B cell (primary cell): ENCODE measurements at regions not wholly inside any gene's neighbourhood (a gene's known extent, or its start where the extent isn't known, plus 50 kb on each side); places are given as distances from the start of the nearest gene placed in this dataset.

Experiments used
- ATAC-seq: fragments of 200-7000 bp; cut with Tn5 transposase; one replicate; pipeline ENCODE4 v1.10.0; 2021; ENCODE audit warnings: low read depth, mild to moderate bottlenecking, moderate number of reproducible peaks, moderate library complexity
- CTCF ChIA-PET: fragments of 350-600 bp; sonication (Branson Sonifier 250); formaldehyde crosslinking; loops from one replicate; lab custom pipeline; 2021; ENCODE audit warnings: antibody characterized with exemption, inconsistent platforms; lab: Charles Lee
- POLR2A ChIA-PET: fragments of 350-600 bp; sonication (Branson Sonifier 250); formaldehyde crosslinking; loops from one replicate; lab custom pipeline; 2021; ENCODE audit warnings: antibody characterized with exemption; lab: Charles Lee
- DNase-seq: peaks from one replicate; pipeline ENCODE4 v3.0.0; 2013
- H2AFZ ChIP-seq: 2 replicates; pipeline ENCODE4 v1.6.1; 2012; ENCODE audit warnings: mild to moderate bottlenecking, low read depth, low read length; ENCODE audit not compliant: insufficient read depth, poor library complexity, severe bottlenecking
- H3K27ac ChIP-seq, 2 donors: 1 replicate in 1 of 2; 2 replicates in 1 of 2; pipeline ENCODE4 v1.5.1; 2012 to 2013; ENCODE audit warnings: low read length in 2 of 2, mild to moderate bottlenecking in 2 of 2, moderate library complexity in 1 of 2
- H3K27me3 ChIP-seq, 4 experiments: fragments of 200-600 bp in 1 of 4; sonication (generic) in 1 of 4; replicated peaks in 1 of 4; 1 replicate in 2 of 4; 2 replicates in 2 of 4; pipeline versions ENCODE4 v1.6.1 to v1.7.0; 2013 to 2016; ENCODE audit warnings: low read length in 3 of 4, mild to moderate bottlenecking in 2 of 4, mixed read lengths in 1 of 4, moderate library complexity in 1 of 4; ENCODE audit not compliant: insufficient read depth in 4 of 4, control insufficient read depth in 3 of 4; ENCODE audit errors: control extremely low read depth in 1 of 4
- H3K36me3 ChIP-seq, 2 experiments: replicated peaks in 1 of 2; 1 replicate in 1 of 2; 2 replicates in 1 of 2; pipeline versions ENCODE4 v1.6.1 to v1.7.1; 2013; ENCODE audit warnings: low read length in 1 of 2; ENCODE audit not compliant: insufficient read depth in 2 of 2, control insufficient read depth in 1 of 2; ENCODE audit errors: control extremely low read depth in 1 of 2, extremely low read depth in 1 of 2
- H3K4me1 ChIP-seq, 2 donors: fragments of 200-600 bp in 1 of 2; sonication (generic) in 1 of 2; 1 replicate in 1 of 2; 2 replicates in 1 of 2; pipeline versions ENCODE4 v1.5.1 to v1.6.1; 2013 to 2017; ENCODE audit warnings: low read length in 2 of 2; ENCODE audit not compliant: control insufficient read depth in 2 of 2, insufficient read depth in 2 of 2
- H3K4me2 ChIP-seq: replicated peaks from 2 replicates; pipeline ENCODE3; 2012; ENCODE audit warnings: mild to moderate bottlenecking, low read depth, low read length; ENCODE audit not compliant: poor library complexity, severe bottlenecking
- H3K4me3 ChIP-seq, 5 experiments: fragments of 200-600 bp in 1 of 5; sonication (generic) in 1 of 5; 1 replicate in 3 of 5; 2 replicates in 2 of 5; pipeline versions ENCODE4 v1.5.1 to v1.7.0; 2011 to 2016; ENCODE audit warnings: low read length in 4 of 5, mild to moderate bottlenecking in 4 of 5, low read depth in 2 of 5, control low read depth in 1 of 5, moderate library complexity in 1 of 5; ENCODE audit not compliant: insufficient read depth in 1 of 5; ENCODE audit errors: control extremely low read depth in 1 of 5, extremely low read depth in 1 of 5
- H3K79me2 ChIP-seq: fragments of 200-600 bp; sonication (generic); one replicate; pipeline ENCODE4 v1.6.0; 2016; ENCODE audit warnings: low read length; ENCODE audit not compliant: control insufficient read depth, insufficient read depth
- H3K9ac ChIP-seq: fragments of 200-600 bp; sonication (generic); 2 replicates; pipeline ENCODE4 v1.6.1; 2017; ENCODE audit warnings: mild to moderate bottlenecking, low read length, moderate library complexity
- H3K9me3 ChIP-seq, 3 donors: one replicate each; pipeline versions ENCODE4 v1.6.1 to v1.7.1; 2013; ENCODE audit warnings: low read length in 2 of 3; ENCODE audit not compliant: control insufficient read depth in 2 of 3, insufficient read depth in 1 of 3; ENCODE audit errors: control extremely low read depth in 1 of 3
- H4K20me1 ChIP-seq: 2 replicates; pipeline ENCODE4 v1.6.0; 2012; ENCODE audit warnings: mild to moderate bottlenecking, low read length; ENCODE audit not compliant: insufficient read depth, control insufficient read depth, poor library complexity, severe bottlenecking
- H3K27ac Mint-ChIP-seq: one replicate; pipeline ENCODE4 v1.8.0; 2021; ENCODE audit warnings: mixed read lengths
- H3K27me3 Mint-ChIP-seq: one replicate; pipeline ENCODE4 v1.8.0; 2021; ENCODE audit warnings: mixed read lengths
- H3K4me1 Mint-ChIP-seq: one replicate; pipeline ENCODE4 v1.8.0; 2021; ENCODE audit warnings: mixed read lengths
- H3K4me3 Mint-ChIP-seq: one replicate; pipeline ENCODE4 v1.8.0; 2021; ENCODE audit warnings: mixed read lengths
- H3K9me3 Mint-ChIP-seq: one replicate; pipeline ENCODE4 v1.8.0; 2022; ENCODE audit warnings: mixed read lengths; ENCODE audit not compliant: insufficient read depth
- CTCF ChIP-seq: fragments of 200-600 bp; IDR thresholded peaks from one replicate; pipeline ENCODE4 v1.8.0; 2022; ENCODE audit warnings: antibody characterized with exemption, mild to moderate bottlenecking
- EZH2 ChIP-seq: IDR thresholded peaks from 2 replicates; pipeline ENCODE4 v1.6.1; 2012; ENCODE audit warnings: borderline replicate concordance, low read depth, mild to moderate bottlenecking, moderate library complexity, low read length; ENCODE audit not compliant: insufficient read depth, poor library complexity, severe bottlenecking
- WGBS: methylation state at CpG from one replicate; pipeline ENCODE4 v1.1.5; 2013; ENCODE audit warnings: missing lambda C conversion rate; ENCODE audit not compliant: insufficient coverage; 5-methylcytosine and 5-hydroxymethylcytosine counted together
- intact Hi-C: fragments of 100-400 bp; cut with micrococcal nuclease; formaldehyde crosslinking; loops from one replicate; pipeline ENCODE4 v1.10.0; 2022

DNA sequence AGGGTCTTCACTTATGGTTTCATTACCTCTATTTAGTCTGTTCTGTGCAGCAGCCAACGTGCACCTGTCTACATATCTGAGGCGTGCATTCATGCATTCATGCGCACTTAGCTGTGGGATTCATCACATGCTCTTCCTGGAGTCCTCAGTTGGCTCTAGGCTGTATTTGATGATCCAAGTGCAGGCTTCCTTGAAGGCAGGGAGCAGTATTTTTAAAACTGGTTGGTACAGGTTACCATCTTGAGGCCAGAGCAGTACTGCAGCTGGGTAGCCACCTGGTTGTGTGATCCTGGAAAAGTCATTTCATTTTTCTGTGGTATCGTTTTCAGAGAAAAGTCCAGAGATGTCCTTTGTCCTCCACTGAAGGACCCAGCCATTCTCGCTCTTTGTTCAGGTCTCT is 109.8 kb downstream of the EN1 start:
- Histone ChIP-seq H3K4me1 (no peaks in the 10 kb centered on the region), H4K20me1 (no peaks in the 10 kb centered on the region), H3K4me3 (no peak overlapping the region), H3K4me2 (no peak overlapping the region), H3K27me3 (peaks cover 0 to 4% (median 0%) of the 10 kb centered on the region in 4 experiments), H3K27ac (no peak overlapping the region), H3K9ac (no peak overlapping the region), H3K79me2 (no peaks in the 10 kb centered on the region), H2AFZ (no peak overlapping the region), H3K36me3 (no peaks in the 10 kb centered on the region), H3K9me3 (no peaks in the 10 kb centered on the region)
- 68% methylated on average over 5 of the region's 5 CpGs for WGBS
- Mint-ChIP-seq H3K27me3 (peaks cover 16% of the 10 kb centered on the region), H3K4me1 (no peaks in the 10 kb centered on the region), H3K4me3 (no peak overlapping the region), H3K9me3 (peaks cover 2% of the 10 kb centered on the region), H3K27ac (no peak overlapping the region)
- intact Hi-C loops = no loop called here
- ATAC-seq (no peak), DNase-seq (no peak)
- POLR2A ChIA-PET = no interaction called here
- CTCF ChIA-PET = no interaction called here
- TF ChIP-seq CTCF = no peak
- TF ChIP-seq EZH2 = no peak

DNA sequence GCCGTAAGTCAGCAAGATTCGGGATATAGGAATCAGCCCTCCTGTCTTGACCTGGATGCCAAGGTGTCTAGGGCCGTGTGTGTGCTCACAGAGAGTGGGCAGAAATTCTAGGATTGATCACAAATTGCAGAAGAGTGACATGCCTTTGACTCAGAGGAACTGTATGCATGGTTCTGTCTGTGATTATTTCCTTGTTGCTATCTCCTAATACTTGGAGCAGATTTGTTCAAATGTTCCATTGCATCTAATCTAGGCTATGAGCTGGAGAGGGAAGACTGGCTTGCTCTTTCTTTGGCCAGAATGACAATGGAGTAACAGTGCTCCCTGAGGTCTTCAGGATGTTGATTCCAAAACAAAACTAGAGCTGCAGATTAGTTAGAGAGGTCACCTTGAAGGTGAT is 115.0 kb downstream of the EN1 start:
- Histone ChIP-seq H3K9ac (no peak overlapping the region), H2AFZ (no peak overlapping the region), H3K4me1 (no peaks in the 10 kb centered on the region), H3K36me3 (no peaks in the 10 kb centered on the region), H3K27ac (no peak overlapping the region), H3K4me2 (no peak overlapping the region), H3K27me3 (no peaks in the 10 kb centered on the region), H3K9me3 (no peaks in the 10 kb centered on the region), H3K79me2 (no peaks in the 10 kb centered on the region), H4K20me1 (no peaks in the 10 kb centered on the region), H3K4me3 (no peak overlapping the region)
- ATAC-seq (no peak), DNase-seq (no peak)
- Mint-ChIP-seq H3K27ac (no peak overlapping the region), H3K27me3 (peaks cover 18% of the 10 kb centered on the region), H3K4me3 (no peak overlapping the region), H3K4me1 (no peaks in the 10 kb centered on the region), H3K9me3 (no peaks in the 10 kb centered on the region)
- intact Hi-C loops = no loop called here
- 68% methylated on average over 3 of the region's 3 CpGs for WGBS
- ChIA-PET POLR2A (no interaction called here), CTCF (no interaction called here)
- no peak for TF ChIP-seq CTCF
- TF ChIP-seq EZH2 = no peak
